ENCODE measurements at regions not wholly inside any gene's neighbourhood (a gene's known extent, or its start where the extent isn't known, plus 50 kb on each side); places are given as distances from the start of the nearest gene placed in this dataset.

DNA sequence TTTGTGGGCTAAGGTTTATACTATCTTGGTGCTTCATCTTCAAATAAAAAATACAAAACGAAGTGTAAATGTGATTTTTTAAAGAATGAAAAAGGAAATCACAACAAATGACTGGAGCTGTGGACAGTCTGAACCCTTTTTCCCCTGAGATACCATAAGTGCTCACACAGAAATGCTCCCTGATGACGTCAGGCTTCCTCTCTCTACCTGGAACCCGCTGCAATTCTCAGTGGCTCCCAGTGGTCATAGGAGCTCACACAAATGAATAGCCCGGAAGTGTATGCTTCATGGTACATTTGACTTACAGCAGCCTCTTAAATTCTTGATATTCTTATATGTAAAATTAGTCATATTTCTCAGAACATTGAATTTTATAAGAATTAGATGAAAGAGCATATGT is 249.7 kb upstream of the GYPC start:
- TF ChIP-seq, protein P1, sequence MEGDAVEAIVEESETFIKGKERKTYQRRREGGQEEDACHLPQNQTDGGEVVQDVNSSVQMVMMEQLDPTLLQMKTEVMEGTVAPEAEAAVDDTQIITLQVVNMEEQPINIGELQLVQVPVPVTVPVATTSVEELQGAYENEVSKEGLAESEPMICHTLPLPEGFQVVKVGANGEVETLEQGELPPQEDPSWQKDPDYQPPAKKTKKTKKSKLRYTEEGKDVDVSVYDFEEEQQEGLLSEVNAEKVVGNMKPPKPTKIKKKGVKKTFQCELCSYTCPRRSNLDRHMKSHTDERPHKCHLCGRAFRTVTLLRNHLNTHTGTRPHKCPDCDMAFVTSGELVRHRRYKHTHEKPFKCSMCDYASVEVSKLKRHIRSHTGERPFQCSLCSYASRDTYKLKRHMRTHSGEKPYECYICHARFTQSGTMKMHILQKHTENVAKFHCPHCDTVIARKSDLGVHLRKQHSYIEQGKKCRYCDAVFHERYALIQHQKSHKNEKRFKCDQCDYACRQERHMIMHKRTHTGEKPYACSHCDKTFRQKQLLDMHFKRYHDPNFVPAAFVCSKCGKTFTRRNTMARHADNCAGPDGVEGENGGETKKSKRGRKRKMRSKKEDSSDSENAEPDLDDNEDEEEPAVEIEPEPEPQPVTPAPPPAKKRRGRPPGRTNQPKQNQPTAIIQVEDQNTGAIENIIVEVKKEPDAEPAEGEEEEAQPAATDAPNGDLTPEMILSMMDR (IDR thresholded peaks at IDR 0.05), result no peak
- TF ChIP-seq POLR2A (IDR thresholded peaks at IDR 0.05), result no peak
- intact Hi-C loops (cut with DNase I; ENCODE audit: low total_unique reads), result no loop called here
- H3K27ac ChIP-seq, result no peak overlapping the region
- WGBS, 2 donors, result 89 to 90% methylated on average over 4 of the region's 4 CpGs
- DNase-seq, result no peak
- no peak overlapping the region for H3K4me3 ChIP-seq
- no peaks in the 10 kb centered on the region for H3K4me1 ChIP-seq
- no peaks in the 10 kb centered on the region for H3K36me3 ChIP-seq (ENCODE audit: low read depth, missing control alignments)
- H3K9me3 ChIP-seq, result no peaks in the 10 kb centered on the region
- H3K27me3 ChIP-seq, result no peaks in the 10 kb centered on the region

DNA sequence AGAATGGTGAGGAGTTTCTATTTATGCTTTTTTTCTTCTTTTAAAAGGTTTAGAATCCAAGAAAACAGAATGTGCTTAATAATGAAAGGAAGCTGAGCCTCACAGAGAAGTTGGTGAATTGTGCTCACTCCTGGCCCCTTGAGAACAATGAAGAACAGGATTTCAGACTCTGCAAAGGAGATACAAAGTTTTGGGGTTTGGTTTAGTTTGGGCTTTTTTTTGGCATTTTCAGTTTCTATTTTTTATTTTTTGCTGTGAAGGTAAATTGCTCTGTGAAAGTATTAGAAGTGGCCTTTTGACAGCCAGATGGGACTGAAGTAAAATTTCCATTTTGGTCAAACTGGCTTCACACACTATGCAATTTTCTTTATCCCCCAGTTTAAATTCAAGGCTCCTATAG is 247.3 kb upstream of the GYPC start:
- Histone ChIP-seq H3K27me3 (no peaks in the 10 kb centered on the region), H3K9me3 (no peaks in the 10 kb centered on the region), H3K4me1 (no peaks in the 10 kb centered on the region), H3K27ac (no peak overlapping the region), H3K4me3 (no peak overlapping the region), H3K36me3 (ENCODE audit: low read depth, missing control alignments) (no peaks in the 10 kb centered on the region)
- intact Hi-C loops (cut with DNase I; ENCODE audit: low total_unique reads), result no loop called here
- TF ChIP-seq, protein P1 (IDR thresholded peaks at IDR 0.05), result no peak
- no peak for TF ChIP-seq POLR2A (IDR thresholded peaks at IDR 0.05)
- no peak for DNase-seq

- no peaks in the 10 kb centered on the region for H3K36me3 ChIP-seq (ENCODE audit: low read depth, missing control alignments)
- no peaks in the 10 kb centered on the region for H3K4me1 ChIP-seq
- no peak overlapping the region for H3K27ac ChIP-seq
- 37 to 45% methylated on average over 3 of the region's 3 CpGs for WGBS, 2 donors
- no peak overlapping the region for H3K4me3 ChIP-seq
- H3K9me3 ChIP-seq, result no peaks in the 10 kb centered on the region
- intact Hi-C loops (cut with DNase I; ENCODE audit: low total_unique reads), result no loop called here
- H3K27me3 ChIP-seq, result no peaks in the 10 kb centered on the region
- TF ChIP-seq, protein P1 (IDR thresholded peaks at IDR 0.05), result no peak
- no peak for TF ChIP-seq POLR2A (IDR thresholded peaks at IDR 0.05)
- DNase-seq, result no peak
Measured at GRCh38 chr2:126409850-126410249, 246.1 kb upstream of the GYPC start.

DNA sequence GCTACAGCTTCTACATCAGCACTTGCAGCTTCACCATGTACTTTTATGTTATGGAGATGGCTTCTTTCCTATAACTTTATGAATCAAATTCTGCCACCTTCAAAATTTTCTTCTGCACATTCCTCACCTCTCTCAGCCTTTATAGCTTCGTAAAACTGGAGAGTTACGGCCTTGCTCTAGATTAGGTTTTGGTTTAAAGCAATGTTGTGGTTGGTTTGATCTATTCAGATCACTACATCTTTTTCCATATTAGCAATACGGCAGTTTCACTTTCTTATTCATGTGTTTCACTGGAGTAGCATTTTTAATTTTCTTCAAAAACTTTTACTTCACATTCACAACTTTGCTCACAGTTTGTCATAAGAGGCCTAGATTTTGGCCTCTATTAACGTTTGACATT is 242.9 kb upstream of the GYPC start:
- no peak overlapping the region for H3K4me3 ChIP-seq
- H3K4me1 ChIP-seq, result no peaks in the 10 kb centered on the region
- WGBS, 2 donors, result 81 to 83% methylated on average over 4 of the region's 4 CpGs
- no peaks in the 10 kb centered on the region for H3K36me3 ChIP-seq (ENCODE audit: low read depth, missing control alignments)
- TF ChIP-seq POLR2A (IDR thresholded peaks at IDR 0.05), result no peak
- TF ChIP-seq, protein P1 (IDR thresholded peaks at IDR 0.05), result no peak
- no peak overlapping the region for H3K27ac ChIP-seq
- no peak for DNase-seq
- no peaks in the 10 kb centered on the region for H3K9me3 ChIP-seq
- no peaks in the 10 kb centered on the region for H3K27me3 ChIP-seq
- intact Hi-C loops (cut with DNase I; ENCODE audit: low total_unique reads), result no loop called here

DNA sequence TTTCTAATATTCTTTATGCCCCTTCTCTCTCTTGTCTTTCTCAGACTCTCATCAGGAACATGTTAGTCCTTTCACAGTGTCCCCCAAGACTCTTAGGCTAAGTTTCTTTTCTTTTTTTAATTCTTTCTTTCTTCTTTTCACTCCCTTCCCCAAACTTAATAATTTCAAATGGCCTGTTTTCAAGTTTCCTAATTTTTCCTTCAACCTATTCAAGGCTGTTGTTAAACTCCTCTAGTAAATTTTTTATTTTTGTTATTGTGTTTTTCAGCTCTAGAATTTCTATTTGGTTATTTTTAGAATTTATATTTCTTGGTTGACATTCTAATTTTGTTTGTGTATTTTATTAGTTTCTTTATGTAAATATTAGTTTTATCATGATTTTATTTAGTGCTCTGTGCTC is 236.6 kb upstream of the GYPC start:
- no peak for DNase-seq
- H3K36me3 ChIP-seq (ENCODE audit: low read depth, missing control alignments), result no peaks in the 10 kb centered on the region
- intact Hi-C loops (cut with DNase I; ENCODE audit: low total_unique reads), result no loop called here

More for the DNA sequence above, 236.6 kb upstream of the GYPC start:
- no peaks in the 10 kb centered on the region for H3K4me1 ChIP-seq
- no peaks in the 10 kb centered on the region for H3K27me3 ChIP-seq
- TF ChIP-seq, protein P1 (IDR thresholded peaks at IDR 0.05), result no peak
- no peak for TF ChIP-seq POLR2A (IDR thresholded peaks at IDR 0.05)
- no peak overlapping the region for H3K4me3 ChIP-seq
- H3K9me3 ChIP-seq, result no peaks in the 10 kb centered on the region
- H3K27ac ChIP-seq, result no peak overlapping the region
